SK-N-SH (cell line): ENCODE measurements at regions not wholly inside any gene's neighbourhood (a gene's known extent, or its start where the extent isn't known, plus 50 kb on each side); places are given as distances from the start of the nearest gene placed in this dataset.

Experiments used
- CTCF ChIP-seq: fragments of 200-600 bp; sonication (generic); IDR thresholded peaks from 2 replicates; pipeline ENCODE4 v1.6.1; 2017; ENCODE audit warnings: antibody characterized with exemption, mild to moderate bottlenecking, moderate library complexity
- EP300 ChIP-seq, 2 experiments: IDR thresholded peaks; 2 replicates each; pipeline versions ENCODE4 v1.4.0 to v1.6.1; 2012; ENCODE audit warnings: borderline replicate concordance in 1 of 2, low read depth in 1 of 2, low read length in 1 of 2
- POLR2AphosphoS5 ChIP-seq: IDR thresholded peaks from 2 replicates; pipeline ENCODE4 v1.6.1; 2012; ENCODE audit warnings: low read depth, low read length
- USF2 ChIP-seq: fragments of 150-350 bp; IDR thresholded peaks from 2 replicates; pipeline ENCODE4 v1.6.1; 2017; ENCODE audit warnings: antibody characterized with exemption, low read length, low read depth, borderline replicate concordance

DNA sequence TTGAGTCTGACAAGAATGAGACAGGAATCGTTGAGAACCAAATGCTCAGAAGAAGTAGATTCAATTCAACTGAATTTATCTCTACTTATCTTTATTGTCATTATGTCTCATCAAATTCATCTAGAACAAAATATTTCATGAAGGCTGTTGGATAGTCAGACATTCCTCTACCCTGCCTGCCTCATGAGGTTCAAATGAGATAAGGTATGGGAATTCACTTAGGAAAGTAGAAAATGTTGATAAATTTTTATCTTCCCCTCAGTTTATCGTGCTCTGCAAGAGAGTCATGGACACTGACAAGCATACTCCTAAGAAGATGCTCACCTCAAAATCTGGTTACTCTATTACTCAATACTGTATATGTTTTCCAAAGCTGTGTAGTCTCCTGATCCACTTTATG is 149.7 kb upstream of the CDIN1 start:
- TF ChIP-seq USF2 (no peak), CTCF (no peak), EP300 (IDR thresholded peaks at IDR 0.05; ENCODE audit: borderline replicate concordance in 1 of 2, low read depth in 1 of 2, low read length in 1 of 2) (no peak), POLR2AphosphoS5 (no peak)
